ENCODE measurements at regions not wholly inside any gene's neighbourhood (a gene's known extent, or its start where the extent isn't known, plus 50 kb on each side); places are given as distances from the start of the nearest gene placed in this dataset.
A peak's percentile ranks its signal among the peaks of the same experiment; 100 is the strongest.
"Not testable (repeated sequence)": the region's sequence is repeated elsewhere in the genome, so short reads cannot be mapped to it uniquely, and the experiment has no call there.

DNA sequence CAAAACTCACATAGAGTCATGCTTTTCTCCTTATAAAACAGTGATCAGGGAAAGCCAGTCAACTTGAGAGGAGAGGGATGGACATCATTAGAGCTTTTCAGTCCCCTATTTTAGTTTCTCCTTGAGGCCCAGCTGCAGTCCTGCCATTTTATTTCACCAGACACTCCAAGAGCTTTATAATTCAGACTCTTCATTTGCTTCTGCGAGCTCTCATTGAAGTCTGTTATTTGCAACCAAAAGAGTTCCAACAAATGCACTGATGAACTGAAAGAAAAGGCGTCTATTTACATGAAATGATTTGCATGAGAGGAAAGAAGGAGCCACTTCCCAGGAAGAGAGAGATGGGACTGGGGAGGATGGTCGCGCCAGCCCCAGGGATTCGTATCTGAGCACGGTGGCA, 86.8 kb downstream of the NDUFA12 start:
- in situ Hi-C loops (cut with HindIII; ENCODE audit: low pct_unique_long_range_greater_than_20kb, low sequenced_read_pairs) = no loop called here
- TF ChIP-seq JUND (IDR thresholded peaks at IDR 0.05; ENCODE audit: low read depth) = no peak

GRCh38 chr12:94909663-94910062, 93.8 kb downstream of the NDUFA12 start:
- in situ Hi-C loops (cut with HindIII; ENCODE audit: low pct_unique_long_range_greater_than_20kb, low sequenced_read_pairs) = no loop called here
- no peak for DNase-seq (ENCODE audit: low read depth in 1 of 2, low spot score in 1 of 2)
- TF ChIP-seq JUND (IDR thresholded peaks at IDR 0.05; ENCODE audit: low read depth) = no peak

More for the DNA sequence above, 86.8 kb downstream of the NDUFA12 start:
- DNase-seq (ENCODE audit: low read depth in 1 of 2, low spot score in 1 of 2) = no peak

DNA sequence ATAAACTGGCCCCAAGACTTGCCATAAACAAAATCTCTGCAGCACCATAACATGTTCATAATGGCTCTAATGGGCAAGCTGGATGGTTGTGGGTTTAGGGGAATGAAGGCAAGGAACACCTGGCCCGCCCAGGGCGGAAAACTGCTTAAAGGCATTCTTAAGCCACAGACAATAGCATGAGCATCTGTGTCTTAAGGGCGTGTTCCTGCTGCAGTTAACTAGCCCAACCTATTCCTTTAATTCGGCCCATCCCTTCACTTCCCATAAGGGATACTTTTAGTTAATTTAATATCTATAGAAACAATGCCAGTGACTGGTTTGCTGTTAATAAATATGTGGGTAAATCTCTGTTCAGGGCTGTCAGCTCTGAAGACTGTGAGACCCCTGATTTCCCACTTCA, 97.7 kb downstream of the NDUFA12 start:
- in situ Hi-C loops (cut with HindIII; ENCODE audit: low pct_unique_long_range_greater_than_20kb, low sequenced_read_pairs) = not testable (repeated sequence)

GRCh38 chr12:94900496-94900895, 103.0 kb downstream of the NDUFA12 start:
- no peak for TF ChIP-seq JUND (IDR thresholded peaks at IDR 0.05; ENCODE audit: low read depth)

More for the DNA sequence above, 97.7 kb downstream of the NDUFA12 start:
- not testable (repeated sequence) for DNase-seq (ENCODE audit: low read depth in 1 of 2, low spot score in 1 of 2)

GRCh38 chr12:94898388-94898787, 105.1 kb downstream of the NDUFA12 start:
- in situ Hi-C loops (cut with HindIII; ENCODE audit: low pct_unique_long_range_greater_than_20kb, low sequenced_read_pairs) = no loop called here
- TF ChIP-seq JUND (IDR thresholded peaks at IDR 0.05; ENCODE audit: low read depth) = no peak
- DNase-seq (ENCODE audit: low read depth in 1 of 2, low spot score in 1 of 2) = peak in 1 of 2 experiments; percentile 27

More at GRCh38 chr12:94900496-94900895, 103.0 kb downstream of the NDUFA12 start:
- no peak for DNase-seq (ENCODE audit: low read depth in 1 of 2, low spot score in 1 of 2)
- in situ Hi-C loops (cut with HindIII; ENCODE audit: low pct_unique_long_range_greater_than_20kb, low sequenced_read_pairs) = no loop called here

DNA sequence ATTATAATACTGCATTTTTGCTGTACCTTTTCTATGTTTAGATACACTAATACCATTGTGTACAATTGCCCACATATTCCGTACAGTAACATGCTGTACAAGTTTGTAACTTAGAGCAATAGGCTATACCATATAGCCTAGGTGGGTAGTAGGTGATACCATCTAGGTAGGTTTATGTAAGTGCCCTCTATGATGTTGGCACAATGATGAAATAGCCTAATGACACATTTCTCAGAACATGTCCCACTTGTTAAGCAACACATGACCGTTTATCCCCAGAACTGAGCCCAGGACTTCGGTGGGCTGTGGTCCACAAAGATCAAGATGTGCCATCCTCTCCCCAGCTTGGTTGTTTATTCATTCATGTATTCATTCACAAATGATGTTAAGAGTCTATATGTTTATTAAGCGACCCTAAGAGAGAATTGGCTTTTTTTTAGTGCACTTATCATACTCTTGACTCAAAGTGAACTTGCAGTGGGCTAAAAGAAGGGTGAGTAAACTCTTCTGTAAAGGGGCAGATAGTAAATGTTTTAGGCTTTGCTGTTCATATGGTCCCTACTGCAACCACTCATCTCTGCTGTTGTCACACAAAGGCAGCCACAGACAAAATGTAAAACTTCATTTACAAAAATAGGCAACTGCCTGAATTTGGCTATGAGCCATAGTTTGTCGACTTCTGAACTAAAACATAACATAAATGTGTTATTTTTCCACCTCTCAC, 110.8 kb downstream of the NDUFA12 start:
- no peak for TF ChIP-seq JUND (IDR thresholded peaks at IDR 0.05; ENCODE audit: low read depth)
- DNase-seq (ENCODE audit: low read depth in 1 of 2, low spot score in 1 of 2) = no peak
- in situ Hi-C loops (cut with HindIII; ENCODE audit: low pct_unique_long_range_greater_than_20kb, low sequenced_read_pairs) = no loop called here

GRCh38 chr12:94889445-94890210, 113.9 kb downstream of the NDUFA12 start:
- no peak for TF ChIP-seq JUND (IDR thresholded peaks at IDR 0.05; ENCODE audit: low read depth)
- no peak for DNase-seq (ENCODE audit: low read depth in 1 of 2, low spot score in 1 of 2)
- in situ Hi-C loops (cut with HindIII; ENCODE audit: low pct_unique_long_range_greater_than_20kb, low sequenced_read_pairs) = no loop called here

DNA sequence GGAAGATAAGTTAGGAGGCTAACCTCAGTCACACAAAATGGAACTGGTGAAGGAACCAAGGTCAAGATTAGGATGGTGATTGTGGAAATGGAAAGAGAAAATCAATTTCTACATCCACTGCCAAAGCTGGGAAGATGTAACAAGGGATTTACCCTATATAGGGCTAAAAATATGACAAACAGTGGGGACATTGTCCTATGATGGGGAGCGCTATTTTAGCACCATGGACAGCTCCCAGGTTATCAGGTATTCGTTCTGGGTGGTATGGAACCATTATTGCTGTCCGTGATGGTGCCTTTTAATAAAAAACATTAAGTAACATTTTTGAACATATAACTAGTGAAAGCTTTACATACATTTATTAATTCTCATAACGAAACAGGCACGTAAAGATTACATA, 124.0 kb downstream of the NDUFA12 start:
- peak in 1 of 2 experiments; percentile 62 for DNase-seq (ENCODE audit: low read depth in 1 of 2, low spot score in 1 of 2)
- no peak for TF ChIP-seq JUND (IDR thresholded peaks at IDR 0.05; ENCODE audit: low read depth)
- in situ Hi-C loops (cut with HindIII; ENCODE audit: low pct_unique_long_range_greater_than_20kb, low sequenced_read_pairs) = no loop called here

DNA sequence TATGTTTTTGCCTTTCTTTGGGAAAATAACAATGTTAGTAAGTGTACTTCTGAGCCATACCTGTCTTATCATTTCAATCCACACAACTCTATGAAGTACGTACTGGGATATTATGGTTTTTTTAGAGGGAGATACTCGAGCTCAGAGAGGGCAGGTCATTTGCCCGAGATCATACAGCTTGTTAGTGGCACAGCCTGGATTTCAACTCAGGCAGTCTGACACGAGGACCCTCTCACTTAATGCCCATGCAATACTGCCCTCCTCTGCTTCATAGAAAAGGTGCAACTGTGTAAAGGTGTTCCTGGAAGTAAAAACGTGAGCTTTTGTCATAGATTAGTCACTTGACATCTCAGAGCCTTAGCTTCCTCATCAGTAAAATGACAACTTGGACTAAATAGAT, 128.0 kb downstream of the NDUFA12 start:
- TF ChIP-seq JUND (IDR thresholded peaks at IDR 0.05; ENCODE audit: low read depth) = no peak
- in situ Hi-C loops (cut with HindIII; ENCODE audit: low pct_unique_long_range_greater_than_20kb, low sequenced_read_pairs) = no loop called here
- peak in 1 of 2 experiments; percentile 61 for DNase-seq (ENCODE audit: low read depth in 1 of 2, low spot score in 1 of 2)

GRCh38 chr12:94874518-94875302, 128.8 kb downstream of the NDUFA12 start:
- in situ Hi-C loops (cut with HindIII; ENCODE audit: low pct_unique_long_range_greater_than_20kb, low sequenced_read_pairs) = no loop called here
- no peak for TF ChIP-seq JUND (IDR thresholded peaks at IDR 0.05; ENCODE audit: low read depth)
- DNase-seq (ENCODE audit: low read depth in 1 of 2, low spot score in 1 of 2) = peak in 1 of 2 experiments; percentile 30

DNA sequence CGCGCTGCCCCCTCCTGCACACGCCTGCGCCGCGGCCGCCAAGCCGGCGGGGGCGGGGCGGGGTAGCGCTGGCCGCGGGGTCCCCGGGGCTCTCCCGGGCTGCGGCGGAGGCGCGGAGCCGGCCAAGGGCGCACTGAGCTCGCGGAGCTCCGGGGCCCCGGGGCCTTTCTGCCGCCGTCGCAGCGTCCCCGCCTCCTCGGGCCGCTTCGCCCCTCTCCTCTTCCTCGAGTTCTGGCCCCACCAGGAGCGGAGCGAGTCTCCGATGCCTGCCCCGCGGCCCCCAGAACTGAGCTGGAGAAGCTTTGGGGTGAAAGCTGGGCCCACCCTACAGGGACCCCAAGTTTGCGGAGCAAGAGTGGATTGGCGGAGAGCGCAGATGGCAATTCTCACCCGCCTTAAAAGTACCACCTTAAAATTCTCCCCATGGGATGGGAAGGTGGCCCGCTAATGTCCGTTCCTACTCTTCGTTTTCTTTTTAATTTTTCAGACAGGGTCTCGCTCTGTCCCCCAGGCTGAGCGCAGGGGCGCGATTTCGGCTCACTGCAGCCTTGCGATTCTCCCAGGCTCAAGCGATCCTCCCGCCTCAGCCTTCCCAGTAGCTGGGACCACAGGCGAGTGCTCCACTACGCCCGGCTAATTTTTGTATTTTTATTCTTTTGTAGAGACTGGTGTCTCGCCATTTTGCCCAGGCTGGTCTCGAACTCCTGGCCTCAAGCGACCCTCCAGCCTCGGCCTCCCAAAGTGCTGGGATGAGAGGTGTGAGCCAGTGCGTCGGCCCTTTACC, 129.6 kb downstream of the NDUFA12 start:
- in situ Hi-C loops (cut with HindIII; ENCODE audit: low pct_unique_long_range_greater_than_20kb, low sequenced_read_pairs) = no loop called here
- no peak for DNase-seq (ENCODE audit: low read depth in 1 of 2, low spot score in 1 of 2)
- TF ChIP-seq JUND (IDR thresholded peaks at IDR 0.05; ENCODE audit: low read depth) = no peak

Measured in T47D (cell line).